C4-2B (cell line): ENCODE measurements at regions not wholly inside any gene's neighbourhood (a gene's known extent, or its start where the extent isn't known, plus 50 kb on each side); places are given as distances from the start of the nearest gene placed in this dataset.

Source experiments
- CTCF ChIP-seq: fragments of 450-650 bp; conservative IDR thresholded peaks from 2 replicates; pipeline ENCODE4 v1.5.1; 2017; ENCODE audit warnings: mild to moderate bottlenecking
- ZFX ChIP-seq: fragments of 450-650 bp; IDR thresholded peaks from 2 replicates; pipeline ENCODE4 v1.6.1; 2017

- TF ChIP-seq CTCF (no peak), ZFX (no peak)
Measured at GRCh38 chr11:27795955-27796861, 96.0 kb upstream of the BDNF start.
